ENCODE measurements at regions not wholly inside any gene's neighbourhood (a gene's known extent, or its start where the extent isn't known, plus 50 kb on each side); places are given as distances from the start of the nearest gene placed in this dataset.

DNA sequence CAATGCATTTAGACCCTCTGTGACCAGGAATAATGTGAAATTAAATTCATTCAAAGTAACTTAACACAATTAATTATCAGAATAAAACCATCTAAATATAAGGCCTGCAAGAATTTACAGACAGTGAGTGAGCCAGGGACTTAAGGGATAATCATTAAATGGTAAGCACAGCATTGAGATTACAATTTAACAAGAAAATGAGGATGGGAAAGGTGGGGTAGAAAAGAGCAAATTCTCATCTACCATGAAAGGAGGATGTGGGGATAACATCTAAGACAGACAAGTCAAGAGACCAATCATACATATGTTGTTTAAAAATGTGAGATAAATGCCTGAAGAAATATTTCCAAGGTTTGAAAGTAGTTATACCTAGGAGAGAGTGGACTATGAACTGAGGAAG, 259.3 kb upstream of the NT5C1B start:
- H3K4me1 Mint-ChIP-seq (ENCODE audit: low read depth): no peaks in the 10 kb centered on the region
- 0 out of 2 replicates have a peak, but pooled peaks cover 2% of the 10 kb centered on the region for H3K27me3 Mint-ChIP-seq (ENCODE audit: insufficient read depth)
- H3K36me3 Mint-ChIP-seq (ENCODE audit: low read depth): no peaks in the 10 kb centered on the region
- H3K9me3 Mint-ChIP-seq: no peaks in the 10 kb centered on the region
- H3K27ac Mint-ChIP-seq: no peak overlapping the region
- no peak overlapping the region for H3K4me3 Mint-ChIP-seq
- TF ChIP-seq, protein P1, sequence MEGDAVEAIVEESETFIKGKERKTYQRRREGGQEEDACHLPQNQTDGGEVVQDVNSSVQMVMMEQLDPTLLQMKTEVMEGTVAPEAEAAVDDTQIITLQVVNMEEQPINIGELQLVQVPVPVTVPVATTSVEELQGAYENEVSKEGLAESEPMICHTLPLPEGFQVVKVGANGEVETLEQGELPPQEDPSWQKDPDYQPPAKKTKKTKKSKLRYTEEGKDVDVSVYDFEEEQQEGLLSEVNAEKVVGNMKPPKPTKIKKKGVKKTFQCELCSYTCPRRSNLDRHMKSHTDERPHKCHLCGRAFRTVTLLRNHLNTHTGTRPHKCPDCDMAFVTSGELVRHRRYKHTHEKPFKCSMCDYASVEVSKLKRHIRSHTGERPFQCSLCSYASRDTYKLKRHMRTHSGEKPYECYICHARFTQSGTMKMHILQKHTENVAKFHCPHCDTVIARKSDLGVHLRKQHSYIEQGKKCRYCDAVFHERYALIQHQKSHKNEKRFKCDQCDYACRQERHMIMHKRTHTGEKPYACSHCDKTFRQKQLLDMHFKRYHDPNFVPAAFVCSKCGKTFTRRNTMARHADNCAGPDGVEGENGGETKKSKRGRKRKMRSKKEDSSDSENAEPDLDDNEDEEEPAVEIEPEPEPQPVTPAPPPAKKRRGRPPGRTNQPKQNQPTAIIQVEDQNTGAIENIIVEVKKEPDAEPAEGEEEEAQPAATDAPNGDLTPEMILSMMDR (IDR thresholded peaks at IDR 0.05): no peak
- no peak for DNase-seq

DNA sequence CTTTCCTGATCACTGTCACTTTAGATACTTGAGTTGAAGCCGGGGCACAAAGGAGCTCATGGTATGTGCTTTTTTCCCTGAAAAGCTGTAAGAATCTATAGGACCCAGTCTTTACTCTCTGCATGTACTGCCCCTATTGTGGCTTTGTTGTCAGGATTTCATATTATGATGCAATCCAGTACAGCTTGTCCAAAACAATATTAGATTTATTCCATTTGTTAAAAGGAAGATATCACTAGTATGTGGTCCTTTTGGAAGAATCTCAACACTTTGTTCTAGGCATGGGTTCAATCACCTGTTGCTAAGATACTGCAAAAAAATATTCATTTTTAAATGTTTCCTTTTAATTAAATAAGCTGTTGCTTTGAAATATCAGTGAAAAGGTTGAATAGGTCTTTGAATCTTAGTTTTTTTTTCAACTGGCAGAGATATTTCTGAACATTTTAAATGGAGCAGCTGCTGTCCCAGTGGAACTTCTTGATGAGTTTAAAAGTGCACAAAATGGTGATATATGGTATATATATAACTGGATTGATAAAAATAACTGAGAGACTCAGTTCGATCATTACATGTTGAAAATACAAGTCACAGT, 256.6 kb upstream of the NT5C1B start:
- Mint-ChIP-seq H3K9me3 (no peaks in the 10 kb centered on the region), H3K27me3 (ENCODE audit: insufficient read depth) (0 out of 2 replicates have a peak, but pooled peaks cover 2% of the 10 kb centered on the region), H3K27ac (no peak overlapping the region), H3K4me3 (no peak overlapping the region), H3K4me1 (ENCODE audit: low read depth) (no peaks in the 10 kb centered on the region), H3K36me3 (ENCODE audit: low read depth) (no peaks in the 10 kb centered on the region)
- TF ChIP-seq, protein P1 (IDR thresholded peaks at IDR 0.05): no peak
- no peak for DNase-seq

DNA sequence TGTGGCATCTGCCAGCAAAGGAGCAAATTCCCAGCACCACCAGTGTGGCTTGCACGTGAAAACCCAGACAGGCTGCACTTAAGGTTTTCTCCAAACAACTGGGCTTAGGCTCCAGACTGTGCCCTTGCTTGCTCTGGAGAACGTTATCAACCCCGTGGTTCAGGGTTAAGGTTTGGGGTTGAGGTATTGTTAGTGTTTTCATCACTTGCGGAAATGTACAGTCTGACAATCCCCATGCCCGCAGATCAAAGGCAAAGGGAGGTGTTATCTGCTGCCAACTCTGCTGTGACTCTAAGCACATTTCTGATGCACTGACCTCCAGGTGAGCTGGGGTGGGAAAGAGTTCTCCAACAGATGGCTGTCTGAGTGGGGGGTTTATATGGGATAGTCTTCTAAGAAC, 253.5 kb upstream of the NT5C1B start:
- Mint-ChIP-seq H3K27me3 (ENCODE audit: insufficient read depth) (no peaks in the 10 kb centered on the region; the same call in 1 of the 2 replicates), H3K4me3 (no peak overlapping the region), H3K4me1 (ENCODE audit: low read depth) (no peaks in the 10 kb centered on the region), H3K9me3 (no peaks in the 10 kb centered on the region), H3K27ac (no peak overlapping the region), H3K36me3 (ENCODE audit: low read depth) (no peaks in the 10 kb centered on the region)
- no peak for DNase-seq
- TF ChIP-seq, protein P1 (IDR thresholded peaks at IDR 0.05): no peak

DNA sequence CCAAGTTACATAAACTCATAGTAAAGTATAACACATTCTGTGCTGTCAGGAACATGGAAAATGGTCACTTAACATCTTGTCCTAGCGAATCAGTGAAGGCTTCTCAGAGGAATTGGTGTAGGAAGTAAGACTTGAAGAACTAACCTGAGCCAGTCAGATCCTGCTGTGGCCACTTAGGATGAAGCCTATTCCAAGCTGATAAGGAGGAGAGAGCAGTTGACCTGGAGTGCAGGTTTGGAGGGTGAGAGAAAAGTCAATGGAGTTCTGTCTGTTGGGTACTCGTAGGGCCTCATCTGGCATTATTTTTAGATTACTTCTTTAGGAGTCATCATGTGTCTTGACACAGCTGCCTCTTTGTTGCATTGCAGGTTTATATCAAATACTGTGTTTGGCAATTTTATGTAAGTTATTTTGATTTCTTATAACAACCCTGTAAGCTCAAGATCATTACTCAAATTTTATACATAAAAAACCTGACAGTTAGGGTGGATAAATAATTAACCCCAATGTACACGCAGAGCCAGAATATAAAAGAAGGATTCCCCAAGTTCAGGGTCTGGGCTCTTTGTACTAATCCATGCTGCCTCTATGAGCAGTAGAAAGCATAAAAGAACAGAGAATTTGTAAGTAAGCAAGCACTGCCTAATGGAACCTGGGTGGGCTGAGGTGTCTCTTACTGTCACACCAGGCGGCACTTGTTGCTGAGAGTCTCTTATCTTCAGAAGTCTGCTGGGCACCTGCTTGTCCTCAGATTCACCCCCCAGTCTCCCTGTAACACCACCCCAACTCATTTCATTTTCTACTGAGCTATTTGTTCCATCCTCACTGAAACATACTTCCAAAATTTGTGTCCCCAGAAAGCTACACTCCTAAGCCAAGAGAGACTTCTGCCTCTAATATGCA, 252.1 kb upstream of the NT5C1B start:
- Mint-ChIP-seq H3K27me3 (ENCODE audit: insufficient read depth) (no peaks in the 10 kb centered on the region; the same call in 1 of the 2 replicates), H3K4me1 (ENCODE audit: low read depth) (no peaks in the 10 kb centered on the region)
- TF ChIP-seq, protein P1 (IDR thresholded peaks at IDR 0.05): no peak

DNA sequence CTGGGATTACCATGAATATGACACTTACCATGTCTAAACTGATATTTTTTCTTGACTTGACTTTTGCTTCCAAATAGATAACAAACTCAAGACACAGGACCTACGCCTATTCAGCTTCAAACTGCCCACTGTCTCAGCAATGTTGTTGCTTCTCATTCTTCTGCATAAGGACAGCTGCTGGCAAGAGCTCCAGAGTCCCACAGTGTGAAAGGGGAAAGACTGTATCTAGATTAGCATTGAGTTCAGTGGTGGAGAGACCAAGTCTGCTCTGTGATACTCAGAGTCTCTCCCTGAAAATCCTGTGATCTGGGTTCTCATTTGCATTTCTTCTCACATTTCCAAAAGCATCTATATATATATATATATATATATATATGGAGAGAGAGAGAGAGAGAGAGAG, 247.9 kb upstream of the NT5C1B start:
- DNase-seq: no peak
- Mint-ChIP-seq H3K27me3 (ENCODE audit: insufficient read depth) (no peaks in the 10 kb centered on the region; the same call in 1 of the 2 replicates), H3K4me1 (ENCODE audit: low read depth) (peaks cover 23% of the 10 kb centered on the region), H3K9me3 (no peaks in the 10 kb centered on the region), H3K36me3 (ENCODE audit: low read depth) (no peaks in the 10 kb centered on the region), H3K4me3 (no peak overlapping the region), H3K27ac (no peak overlapping the region)
- TF ChIP-seq, protein P1 (IDR thresholded peaks at IDR 0.05): no peak

More for the DNA sequence above, 252.1 kb upstream of the NT5C1B start:
- Mint-ChIP-seq H3K27ac (no peak overlapping the region; the same call in 1 of the 2 replicates), H3K9me3 (no peaks in the 10 kb centered on the region), H3K4me3 (no peak overlapping the region), H3K36me3 (ENCODE audit: low read depth) (no peaks in the 10 kb centered on the region)
- DNase-seq: no peak

Measured in HFFc6 (cell line).